RWPE2 (cell line): ENCODE measurements at regions not wholly inside any gene's neighbourhood (a gene's known extent, or its start where the extent isn't known, plus 50 kb on each side); places are given as distances from the start of the nearest gene placed in this dataset.

ENCODE experiments used
- ATAC-seq: fragments of 200-7000 bp; cut with Tn5 transposase; 3 replicates; pipeline ENCODE4 v1.9.1; 2021; ENCODE audit warnings: low read depth
- DNase-seq: peaks from one replicate; pipeline ENCODE4 v3.0.0-alpha.2; 2020; ENCODE audit warnings: low spot score
- H3K27ac ChIP-seq: fragments of 450-650 bp; 2 replicates; pipeline ENCODE4 v1.5.1; 2017; ENCODE audit warnings: mild to moderate bottlenecking; ENCODE audit not compliant: poor library complexity, severe bottlenecking
- H3K27me3 ChIP-seq: fragments of 250-450 bp; sonication (Bioruptor Pico); 2 replicates; pipeline ENCODE4 v1.5.1; 2021; ENCODE audit warnings: mild to moderate bottlenecking, moderate library complexity; ENCODE audit not compliant: insufficient read depth, poor library complexity, severe bottlenecking
- H3K36me3 ChIP-seq: fragments of 250-450 bp; sonication (Bioruptor Pico); 2 replicates; pipeline ENCODE4 v1.5.1; 2020; ENCODE audit warnings: low read depth, mild to moderate bottlenecking, moderate library complexity
- H3K4me1 ChIP-seq: fragments of 250-450 bp; sonication (Bioruptor Pico); 2 replicates; pipeline ENCODE4 v1.5.1; 2021; ENCODE audit warnings: mild to moderate bottlenecking, moderate library complexity; ENCODE audit not compliant: insufficient read depth, poor library complexity, severe bottlenecking
- H3K4me3 ChIP-seq: fragments of 250-450 bp; sonication (Bioruptor Pico); 2 replicates; pipeline ENCODE4 v1.5.1; 2021; ENCODE audit warnings: mild to moderate bottlenecking, moderate library complexity; ENCODE audit not compliant: severe bottlenecking
- H3K9me3 ChIP-seq: fragments of 250-450 bp; sonication (Bioruptor Pico); 2 replicates; pipeline ENCODE4 v1.5.1; 2021; ENCODE audit warnings: mild to moderate bottlenecking, moderate library complexity; ENCODE audit not compliant: severe bottlenecking
- CTCF ChIP-seq: fragments of 450-650 bp; IDR thresholded peaks from one replicate; pipeline ENCODE4 v1.5.1; 2017; ENCODE audit warnings: mild to moderate bottlenecking, moderate library complexity; ENCODE audit not compliant: poor library complexity, severe bottlenecking

- no peak overlapping the region for H3K27ac ChIP-seq
- DNase-seq = no peak
Measured at GRCh38 chr14:85728476-85729065, 198.6 kb downstream of the FLRT2 start.

GRCh38 chr14:85714069-85714468 is 184.1 kb downstream of the FLRT2 start:
- Histone ChIP-seq H3K27me3 (no peaks in the 10 kb centered on the region), H3K4me1 (no peaks in the 10 kb centered on the region), H3K36me3 (no peaks in the 10 kb centered on the region), H3K27ac (no peak overlapping the region), H3K4me3 (no peak overlapping the region), H3K9me3 (peaks cover 3% of the 10 kb centered on the region)
- ATAC-seq = no peak
- no peak for TF ChIP-seq CTCF
- no peak for DNase-seq

More at GRCh38 chr14:85728476-85729065, 198.6 kb downstream of the FLRT2 start:
- H3K36me3 ChIP-seq = no peaks in the 10 kb centered on the region
- peaks cover 7% of the 10 kb centered on the region for H3K27me3 ChIP-seq
- no peak overlapping the region for H3K4me3 ChIP-seq
- H3K9me3 ChIP-seq = no peaks in the 10 kb centered on the region
- no peak for ATAC-seq
- H3K4me1 ChIP-seq = no peaks in the 10 kb centered on the region
- no peak for TF ChIP-seq CTCF

GRCh38 chr14:85711620-85712019 is 181.7 kb downstream of the FLRT2 start:
- H3K27me3 ChIP-seq = no peaks in the 10 kb centered on the region
- H3K9me3 ChIP-seq = no peaks in the 10 kb centered on the region
- H3K4me1 ChIP-seq = no peaks in the 10 kb centered on the region
- no peak for ATAC-seq
- DNase-seq = no peak
- TF ChIP-seq CTCF = no peak
- no peaks in the 10 kb centered on the region for H3K36me3 ChIP-seq
- no peak overlapping the region for H3K27ac ChIP-seq
- H3K4me3 ChIP-seq = no peak overlapping the region
